ENCODE measurements at regions not wholly inside any gene's neighbourhood (a gene's known extent, or its start where the extent isn't known, plus 50 kb on each side); places are given as distances from the start of the nearest gene placed in this dataset.

DNA sequence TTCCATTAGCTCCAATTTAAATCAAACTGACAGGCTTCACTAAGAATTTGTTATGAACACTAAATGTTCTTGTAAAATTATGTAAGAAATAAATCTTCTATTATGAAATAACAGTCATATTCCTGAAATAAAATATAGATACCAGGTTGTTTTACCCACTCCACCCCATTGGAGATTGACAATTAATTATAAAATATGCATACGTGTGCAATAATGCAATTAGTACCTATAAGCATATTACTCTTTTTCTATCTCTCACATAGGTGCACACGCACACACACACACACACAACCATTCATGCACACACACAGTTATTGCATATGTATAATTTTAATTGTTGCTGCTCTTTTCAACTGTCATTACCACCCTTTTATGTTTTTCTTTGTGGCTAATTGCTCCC, 395.7 kb downstream of the SLITRK5 start:
- Mint-ChIP-seq H3K27ac (no peak overlapping the region), H3K4me1 (no peaks in the 10 kb centered on the region), H3K9me3 (peaks cover 6% of the 10 kb centered on the region), H3K36me3 (no peaks in the 10 kb centered on the region), H3K4me3 (no peak overlapping the region)
- no peak for DNase-seq (ENCODE audit: low spot score in 2 of 2)
- no peak for ATAC-seq

DNA sequence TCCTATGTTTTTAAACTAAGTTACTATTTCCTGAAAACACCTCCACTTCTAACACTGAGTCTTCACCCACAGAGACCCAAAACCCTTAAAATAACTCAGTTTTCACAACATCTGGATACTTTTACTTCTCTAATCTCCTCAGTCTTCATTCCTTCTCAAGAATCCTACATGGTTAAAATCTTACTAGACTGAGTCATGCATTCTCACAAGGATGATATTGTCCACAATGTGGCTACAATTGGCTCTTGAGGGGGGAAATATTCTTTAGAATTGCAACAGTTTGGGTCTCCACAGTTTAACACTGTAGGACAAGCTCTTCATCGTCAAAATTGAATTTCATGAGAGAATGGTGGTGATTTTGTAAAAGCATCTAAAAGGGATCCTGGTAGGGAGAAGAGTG, 397.1 kb downstream of the SLITRK5 start:
- Mint-ChIP-seq H3K4me3 (no peak overlapping the region), H3K27ac (no peak overlapping the region), H3K4me1 (no peaks in the 10 kb centered on the region), H3K36me3 (no peaks in the 10 kb centered on the region), H3K9me3 (peaks cover 3% of the 10 kb centered on the region)
- DNase-seq (ENCODE audit: low spot score in 2 of 2), result no peak
- no peak for ATAC-seq

DNA sequence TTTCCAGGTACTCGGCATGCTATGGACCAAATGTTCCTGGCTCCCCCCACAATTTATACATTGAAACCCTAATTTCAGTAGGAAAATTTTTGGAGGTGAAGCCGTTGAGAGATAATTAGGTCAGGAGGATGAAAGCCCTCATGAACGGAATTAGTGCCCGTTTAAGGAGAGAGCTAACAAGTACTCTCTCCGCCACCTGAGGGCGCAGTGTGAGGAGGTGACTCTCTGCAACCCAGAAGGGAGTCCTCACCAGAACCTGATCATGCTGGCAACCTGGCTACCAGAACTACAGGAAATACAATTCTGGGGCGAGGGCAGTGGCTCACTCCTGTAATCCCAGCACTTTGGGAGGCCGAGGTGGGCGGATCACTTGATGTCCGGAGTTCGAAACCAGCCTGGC, 397.8 kb downstream of the SLITRK5 start:
- Mint-ChIP-seq H3K4me3 (no peak overlapping the region), H3K27ac (no peak overlapping the region), H3K4me1 (no peaks in the 10 kb centered on the region), H3K36me3 (no peaks in the 10 kb centered on the region), H3K9me3 (peaks cover 3% of the 10 kb centered on the region)
- no peak for ATAC-seq
- no peak for DNase-seq (ENCODE audit: low spot score in 2 of 2)

- ATAC-seq, result no peak
- no peaks in the 10 kb centered on the region for H3K4me1 Mint-ChIP-seq
- peaks cover 2% of the 10 kb centered on the region for H3K9me3 Mint-ChIP-seq
- H3K4me3 Mint-ChIP-seq, result no peak overlapping the region
- no peak for DNase-seq (ENCODE audit: low spot score in 2 of 2)
- no peaks in the 10 kb centered on the region for H3K36me3 Mint-ChIP-seq
- H3K27ac Mint-ChIP-seq, result no peak overlapping the region
Observed at GRCh38 chr13:88071371-88071770, 400.2 kb downstream of the SLITRK5 start.

- H3K4me3 Mint-ChIP-seq, result no peak overlapping the region
- H3K36me3 Mint-ChIP-seq, result no peaks in the 10 kb centered on the region
- DNase-seq (ENCODE audit: low spot score in 2 of 2) (no peak), ATAC-seq (no peak)
- no peak overlapping the region for H3K27ac Mint-ChIP-seq
- H3K9me3 Mint-ChIP-seq, result peaks cover 5% of the 10 kb centered on the region
- no peaks in the 10 kb centered on the region for H3K4me1 Mint-ChIP-seq
Observed at GRCh38 chr13:88074794-88075510, 403.8 kb downstream of the SLITRK5 start.

DNA sequence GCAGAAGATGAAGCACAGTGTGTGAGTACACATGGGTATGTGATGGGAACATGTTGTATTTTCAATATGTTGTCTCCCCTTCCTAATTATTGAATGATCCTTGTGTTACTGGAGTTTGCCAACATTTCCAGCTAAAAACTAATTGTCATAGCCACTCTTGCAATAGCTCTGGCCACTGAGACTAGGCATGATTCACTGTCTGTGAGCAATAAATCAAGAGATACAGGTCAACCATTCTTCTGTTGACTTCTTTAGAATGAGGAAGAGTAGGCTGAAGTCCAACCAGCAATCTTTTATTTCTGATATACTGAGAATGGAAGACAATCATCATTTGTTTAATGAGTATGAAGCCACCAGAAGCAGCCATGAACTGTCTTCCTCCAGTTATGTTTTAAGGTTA, 413.9 kb downstream of the SLITRK5 start:
- ATAC-seq (no peak), DNase-seq (ENCODE audit: low spot score in 2 of 2) (no peak)
- peaks cover 6% of the 10 kb centered on the region for H3K4me1 Mint-ChIP-seq
- no peak overlapping the region for H3K4me3 Mint-ChIP-seq
- no peaks in the 10 kb centered on the region for H3K36me3 Mint-ChIP-seq
- H3K27ac Mint-ChIP-seq, result no peak overlapping the region
- peaks cover 10% of the 10 kb centered on the region for H3K9me3 Mint-ChIP-seq

DNA sequence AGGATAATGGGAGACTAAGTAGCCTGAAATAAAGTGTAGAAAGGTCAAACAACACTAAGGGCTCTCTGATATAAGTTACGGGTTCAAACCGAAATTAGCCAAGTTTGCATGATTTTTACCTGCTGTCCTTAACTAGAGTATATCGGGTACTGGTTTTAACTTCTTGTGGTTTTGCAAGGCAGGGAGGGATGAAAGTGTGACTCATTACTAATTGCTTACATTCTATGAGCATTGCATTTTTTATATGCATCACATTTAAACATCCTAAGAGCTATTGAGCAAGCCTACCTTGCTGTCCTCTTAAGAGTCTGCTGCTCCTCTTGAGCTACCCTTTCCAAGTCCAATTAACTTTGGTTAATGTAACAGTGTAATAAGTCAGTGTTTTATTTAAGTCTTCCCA, 415.4 kb downstream of the SLITRK5 start:
- Mint-ChIP-seq H3K4me3 (no peak overlapping the region), H3K27ac (no peak overlapping the region), H3K9me3 (peaks cover 14% of the 10 kb centered on the region), H3K4me1 (peaks cover 13% of the 10 kb centered on the region), H3K36me3 (no peaks in the 10 kb centered on the region)
- ATAC-seq, result no peak
- DNase-seq (ENCODE audit: low spot score in 2 of 2), result no peak

- Mint-ChIP-seq H3K4me3 (no peak overlapping the region), H3K36me3 (no peaks in the 10 kb centered on the region), H3K9me3 (peaks cover 10% of the 10 kb centered on the region), H3K27ac (no peak overlapping the region), H3K4me1 (no peaks in the 10 kb centered on the region)
- DNase-seq (ENCODE audit: low spot score in 2 of 2) (no peak), ATAC-seq (no peak)
Observed at GRCh38 chr13:88097541-88097940, 426.4 kb downstream of the SLITRK5 start.

- no peak overlapping the region for H3K4me3 Mint-ChIP-seq
- ATAC-seq (no peak), DNase-seq (ENCODE audit: low spot score in 2 of 2) (no peak)
- H3K27ac Mint-ChIP-seq, result no peak overlapping the region
- no peaks in the 10 kb centered on the region for H3K4me1 Mint-ChIP-seq
- peaks cover 10% of the 10 kb centered on the region for H3K9me3 Mint-ChIP-seq
- no peaks in the 10 kb centered on the region for H3K36me3 Mint-ChIP-seq
Observed at GRCh38 chr13:88103824-88104223, 432.7 kb downstream of the SLITRK5 start.

- H3K27ac Mint-ChIP-seq, result no peak overlapping the region
- no peaks in the 10 kb centered on the region for H3K4me1 Mint-ChIP-seq
- peaks cover 10% of the 10 kb centered on the region for H3K9me3 Mint-ChIP-seq
- DNase-seq (ENCODE audit: low spot score in 2 of 2), result no peak
- no peaks in the 10 kb centered on the region for H3K36me3 Mint-ChIP-seq
- no peak overlapping the region for H3K4me3 Mint-ChIP-seq
- no peak for ATAC-seq
Observed at GRCh38 chr13:88104576-88104975, 433.4 kb downstream of the SLITRK5 start.

GRCh38 chr13:88107570-88107969, 436.4 kb downstream of the SLITRK5 start:
- Mint-ChIP-seq H3K4me3 (no peak overlapping the region), H3K27ac (no peak overlapping the region), H3K9me3 (peaks cover 8% of the 10 kb centered on the region), H3K4me1 (no peaks in the 10 kb centered on the region), H3K36me3 (no peaks in the 10 kb centered on the region)
- DNase-seq (ENCODE audit: low spot score in 2 of 2) (no peak), ATAC-seq (no peak)

DNA sequence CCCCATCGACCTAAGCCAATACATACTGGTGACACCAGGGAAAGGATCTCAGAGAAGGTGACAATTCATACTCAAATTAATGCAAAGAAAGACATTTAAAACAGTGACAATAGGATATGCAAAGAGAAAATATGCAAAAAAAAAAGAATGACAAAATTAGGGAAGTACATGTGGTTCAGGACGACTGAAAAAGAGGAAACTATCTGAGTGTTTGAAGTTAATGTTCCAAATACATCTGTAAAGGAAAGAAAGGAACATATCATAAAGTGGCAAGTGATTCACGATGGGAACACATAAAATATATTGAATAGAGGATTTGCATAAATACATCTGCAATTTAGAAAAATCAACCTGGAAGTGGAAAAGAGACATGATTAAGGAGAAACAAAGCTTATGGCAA, 441.4 kb downstream of the SLITRK5 start:
- no peak for ATAC-seq
- Mint-ChIP-seq H3K9me3 (peaks cover 2% of the 10 kb centered on the region), H3K36me3 (no peaks in the 10 kb centered on the region), H3K4me1 (no peaks in the 10 kb centered on the region), H3K27ac (no peak overlapping the region), H3K4me3 (no peak overlapping the region)
- no peak for DNase-seq (ENCODE audit: low spot score in 2 of 2)

- Mint-ChIP-seq H3K27ac (no peak overlapping the region), H3K4me1 (no peaks in the 10 kb centered on the region)
Observed at GRCh38 chr13:88115976-88116375, 444.8 kb downstream of the SLITRK5 start.

GRCh38 chr13:88118952-88119351, 447.8 kb downstream of the SLITRK5 start:
- Mint-ChIP-seq H3K9me3 (no peaks in the 10 kb centered on the region), H3K4me1 (no peaks in the 10 kb centered on the region), H3K27ac (no peak overlapping the region), H3K4me3 (no peak overlapping the region), H3K36me3 (no peaks in the 10 kb centered on the region)
- ATAC-seq (no peak), DNase-seq (ENCODE audit: low spot score in 2 of 2) (no peak)

More at GRCh38 chr13:88115976-88116375, 444.8 kb downstream of the SLITRK5 start:
- Mint-ChIP-seq H3K9me3 (no peaks in the 10 kb centered on the region), H3K4me3 (no peak overlapping the region), H3K36me3 (no peaks in the 10 kb centered on the region)
- DNase-seq (ENCODE audit: low spot score in 2 of 2) (no peak), ATAC-seq (no peak)

DNA sequence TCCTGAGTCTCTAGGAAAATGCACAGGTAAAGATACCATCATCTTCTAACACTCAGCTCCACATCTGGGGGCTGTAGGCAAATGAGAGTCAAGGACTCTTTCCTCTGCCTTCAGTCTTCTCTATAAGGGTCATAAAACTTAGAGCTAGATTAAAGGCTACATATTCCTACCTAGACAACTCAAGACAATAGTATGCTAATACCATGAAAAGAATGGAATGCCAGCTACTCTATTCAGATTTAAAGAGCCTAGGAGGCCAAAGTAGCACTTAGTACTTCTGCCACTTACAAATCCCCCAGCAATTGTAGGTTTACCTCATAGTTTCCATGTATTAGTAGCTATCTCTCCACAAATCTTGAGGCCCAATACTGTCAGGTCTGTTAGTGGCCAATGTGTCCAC, 453.0 kb downstream of the SLITRK5 start:
- no peaks in the 10 kb centered on the region for H3K4me1 Mint-ChIP-seq
- H3K9me3 Mint-ChIP-seq, result peaks cover 2% of the 10 kb centered on the region
- no peaks in the 10 kb centered on the region for H3K36me3 Mint-ChIP-seq
- DNase-seq (ENCODE audit: low spot score in 2 of 2) (no peak), ATAC-seq (no peak)
- no peak overlapping the region for H3K4me3 Mint-ChIP-seq
- no peak overlapping the region for H3K27ac Mint-ChIP-seq

DNA sequence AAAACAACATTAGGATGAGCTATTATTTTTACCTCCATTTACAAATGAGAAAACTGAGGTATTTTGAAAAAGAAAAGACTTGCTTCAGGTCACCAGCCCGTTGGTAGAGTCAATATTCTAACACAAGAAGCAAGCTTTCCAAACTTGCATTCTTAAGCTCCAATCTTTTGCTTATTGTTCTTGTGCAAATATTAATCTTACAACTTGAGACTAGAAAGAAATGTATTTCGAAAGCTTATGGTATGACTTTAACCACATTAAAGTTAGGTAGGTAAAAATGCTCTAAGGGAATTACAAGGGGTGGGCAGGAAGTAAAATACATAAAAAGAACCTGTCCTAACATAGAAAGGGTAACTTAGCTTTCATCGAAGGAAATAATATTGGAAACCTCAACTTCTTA, 453.9 kb downstream of the SLITRK5 start:
- Mint-ChIP-seq H3K9me3 (peaks cover 2% of the 10 kb centered on the region), H3K36me3 (no peaks in the 10 kb centered on the region), H3K4me1 (no peaks in the 10 kb centered on the region), H3K27ac (no peak overlapping the region), H3K4me3 (no peak overlapping the region)
- no peak for DNase-seq (ENCODE audit: low spot score in 2 of 2)
- no peak for ATAC-seq
